Stimulated activated CD4-positive, alpha-beta T cell treated with anti-CD3 and anti-CD28 coated beads, Interleukin-4, amount 100 ng/mL, for 4 hours (primary cell): ENCODE measurements at regions not wholly inside any gene's neighbourhood (a gene's known extent, or its start where the extent isn't known, plus 50 kb on each side); places are given as distances from the start of the nearest gene placed in this dataset.
"Not testable (repeated sequence)": the region's sequence is repeated elsewhere in the genome, so short reads cannot be mapped to it uniquely, and the experiment has no call there.

Source experiments
- DNase-seq, 2 experiments: peaks; one replicate each; pipeline ENCODE4 v3.0.0-alpha.2; 2020

DNA sequence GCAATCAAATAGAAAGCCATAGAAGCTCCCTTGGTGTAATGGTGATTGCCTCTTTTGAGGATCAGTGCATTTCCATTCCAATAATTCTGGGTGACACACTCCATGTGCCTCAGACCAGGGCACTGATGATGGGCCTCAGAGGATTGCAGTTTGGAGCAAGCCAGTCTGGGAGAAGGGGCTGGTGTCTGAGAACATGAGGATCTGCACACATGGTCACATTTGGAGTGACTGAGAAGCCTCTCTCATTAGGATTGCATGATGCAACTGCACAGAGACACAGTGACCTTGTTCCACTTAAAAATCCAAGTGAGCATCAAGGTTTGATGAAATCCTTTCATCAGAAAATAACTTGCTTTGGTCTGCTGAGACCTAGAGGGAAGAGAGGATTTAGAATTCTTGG, 216.4 kb downstream of the ANKRD30B start:
- DNase-seq: no peak

DNA sequence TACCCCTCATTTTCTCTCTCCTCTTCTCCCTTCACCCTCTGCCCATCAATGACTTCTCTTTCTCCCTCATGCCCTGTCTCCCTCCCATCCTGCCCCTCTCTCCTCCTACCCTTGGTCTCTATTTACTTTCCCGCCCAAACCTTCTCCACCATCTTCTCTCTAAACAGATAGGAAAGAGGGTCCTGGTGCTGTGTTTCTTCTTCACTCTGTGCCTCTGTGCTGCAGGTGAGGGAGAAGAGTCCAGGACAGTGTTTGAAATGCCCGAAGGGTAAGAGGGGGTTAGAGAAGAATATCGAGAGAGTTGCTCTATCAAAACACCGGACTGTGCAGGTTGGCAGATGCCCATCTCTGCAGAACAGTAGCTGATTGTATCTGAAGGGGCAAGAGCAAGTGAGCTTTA, 217.0 kb downstream of the ANKRD30B start:
- not testable (repeated sequence) for DNase-seq

- no peak for DNase-seq
Observed at GRCh38 chr18:14965553-14965952, 217.6 kb downstream of the ANKRD30B start.

- DNase-seq: not testable (repeated sequence)
Observed at GRCh38 chr18:14967246-14967645, 219.3 kb downstream of the ANKRD30B start.

GRCh38 chr18:14969500-14969899, 221.5 kb downstream of the ANKRD30B start:
- DNase-seq: no peak

DNA sequence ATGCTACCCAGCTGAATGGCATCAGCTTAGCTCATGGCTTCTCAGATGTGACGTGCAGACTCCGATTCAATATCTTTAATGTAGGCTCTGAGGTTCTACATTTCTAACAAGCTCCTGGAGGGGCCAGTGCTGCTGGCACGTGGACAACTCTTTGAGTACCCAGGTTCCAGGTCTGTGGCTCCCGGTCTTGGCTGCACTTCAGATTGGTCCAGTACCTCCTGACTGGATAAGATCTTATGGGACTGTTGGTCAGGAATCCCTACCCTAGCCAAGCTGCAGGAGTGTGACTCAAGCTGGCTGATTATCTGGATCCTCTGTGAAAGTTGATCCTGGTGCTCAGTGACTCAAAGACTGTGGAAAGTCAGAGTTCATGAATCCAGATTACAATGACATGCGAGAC, 222.1 kb downstream of the ANKRD30B start:
- no peak for DNase-seq

- no peak for DNase-seq
Observed at GRCh38 chr18:14971461-14972185, 223.7 kb downstream of the ANKRD30B start.

DNA sequence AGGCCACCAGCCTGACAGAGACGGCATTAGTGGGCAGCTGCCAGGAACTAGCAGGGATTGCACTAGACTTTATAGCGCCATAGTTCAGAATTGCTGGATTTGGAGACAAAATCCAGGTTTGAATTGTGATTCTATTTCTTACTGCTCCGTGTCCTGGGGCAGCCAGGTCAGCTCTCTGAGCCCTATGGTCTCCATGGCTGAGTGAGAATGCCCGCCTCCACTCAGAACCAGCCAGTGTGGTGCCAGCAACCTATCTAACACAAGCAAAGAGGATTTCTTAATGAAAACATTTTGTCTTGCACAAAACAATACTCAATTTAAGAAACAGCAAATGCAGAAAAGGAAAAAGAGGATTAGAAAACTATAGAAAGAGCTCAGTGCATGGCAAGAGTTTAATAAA, 225.4 kb downstream of the ANKRD30B start:
- not testable (repeated sequence) for DNase-seq

GRCh38 chr18:14974088-14974487, 226.1 kb downstream of the ANKRD30B start:
- no peak for DNase-seq

GRCh38 chr18:14974576-14974975, 226.6 kb downstream of the ANKRD30B start:
- no peak for DNase-seq

- no peak for DNase-seq
Observed at GRCh38 chr18:14975431-14975830, 227.5 kb downstream of the ANKRD30B start.

GRCh38 chr18:14976736-14977430, 228.9 kb downstream of the ANKRD30B start:
- no peak for DNase-seq

GRCh38 chr18:14978191-14978590, 230.2 kb downstream of the ANKRD30B start:
- DNase-seq: no peak

DNA sequence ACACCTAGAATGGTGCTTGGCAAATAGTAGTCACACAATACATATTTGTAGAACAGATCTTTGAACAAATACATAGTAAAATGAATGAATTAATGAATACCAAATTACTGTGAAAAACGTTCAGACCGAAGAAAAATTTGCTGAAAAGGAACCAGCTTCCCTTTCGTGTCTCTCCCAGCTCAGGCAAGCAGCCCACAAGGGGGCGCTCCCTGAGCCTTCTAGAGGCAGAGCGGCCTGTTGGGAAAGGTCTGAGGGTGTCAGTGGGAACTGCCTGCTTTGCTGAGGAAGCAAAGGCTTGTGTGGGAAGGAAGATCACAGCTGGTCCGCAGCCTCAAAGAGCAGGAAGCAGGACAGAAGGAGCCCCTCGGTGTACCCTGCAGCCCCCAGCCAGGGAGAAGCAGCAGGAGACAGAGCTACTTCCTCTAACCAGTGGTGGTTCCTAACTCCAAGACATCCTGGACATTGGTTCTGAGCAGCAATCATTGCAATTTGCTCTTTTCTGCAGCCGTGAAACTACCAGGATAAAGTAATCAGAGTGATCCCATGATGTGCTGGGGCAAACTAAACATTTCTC, 231.1 kb downstream of the ANKRD30B start:
- peak in 1 of 2 experiments; percentile 14 for DNase-seq

DNA sequence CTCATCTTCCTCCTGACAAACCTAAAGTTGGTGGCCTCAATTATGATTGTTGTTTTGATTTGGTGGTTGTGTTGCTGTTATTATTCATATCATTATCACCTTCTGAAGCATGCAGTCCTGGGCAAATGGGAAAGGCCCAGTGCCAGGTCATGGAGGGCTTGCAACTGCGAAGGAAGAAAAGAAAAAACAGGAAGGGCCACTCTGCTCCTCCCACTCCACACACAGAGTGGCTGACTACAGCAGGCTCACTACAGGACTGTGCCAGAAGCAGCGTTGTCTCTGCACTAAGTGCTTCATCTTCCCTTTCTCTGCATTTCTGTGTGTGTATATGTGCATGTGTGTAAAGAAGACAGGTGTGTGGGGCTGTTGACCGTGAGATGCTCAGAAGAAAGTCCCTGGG, 231.9 kb downstream of the ANKRD30B start:
- DNase-seq: no peak

DNA sequence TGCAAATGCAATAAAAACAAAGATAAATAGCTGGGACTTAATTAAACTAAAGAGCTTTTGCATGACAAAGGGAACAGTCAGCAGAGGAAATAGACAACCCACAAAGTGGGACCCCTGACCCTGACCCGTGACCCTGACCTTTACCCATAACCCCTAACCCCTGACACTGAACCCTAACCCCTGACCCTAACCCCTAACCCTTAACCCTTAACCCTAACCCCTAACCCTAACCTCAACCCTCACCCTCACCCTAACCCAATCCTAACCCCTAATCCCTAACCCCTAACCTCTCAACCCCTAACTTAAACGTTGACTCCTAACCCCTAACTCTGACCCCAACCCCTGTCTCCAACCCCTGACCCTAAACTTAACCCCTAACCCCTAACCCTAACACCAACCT, 236.6 kb downstream of the ANKRD30B start:
- DNase-seq: not testable (repeated sequence)

- DNase-seq: not testable (repeated sequence)
Observed at GRCh38 chr18:14985291-14986013, 237.5 kb downstream of the ANKRD30B start.

- not testable (repeated sequence) for DNase-seq
Observed at GRCh38 chr18:14987377-14987776, 239.4 kb downstream of the ANKRD30B start.

GRCh38 chr18:14987960-14988710, 240.2 kb downstream of the ANKRD30B start:
- DNase-seq: not testable (repeated sequence)

DNA sequence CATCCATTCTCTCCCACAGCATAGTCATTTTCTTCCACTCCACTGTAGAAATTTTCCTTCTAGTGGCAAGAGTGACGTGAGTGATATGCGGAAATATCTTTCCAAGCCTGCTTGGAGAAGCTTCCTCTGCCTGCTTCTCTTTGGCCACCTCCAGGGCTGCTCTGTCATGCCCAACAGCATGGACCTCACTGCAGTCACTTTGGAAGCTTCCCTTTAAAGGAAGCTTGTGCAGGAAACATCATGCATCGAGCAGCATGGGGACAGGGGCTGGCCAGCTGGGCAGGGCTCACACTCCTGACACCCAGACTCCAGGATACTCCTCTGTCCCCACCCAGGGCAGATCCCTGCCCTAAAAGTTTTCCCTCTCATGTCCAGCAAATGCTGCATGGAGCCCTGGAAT, 241.6 kb downstream of the ANKRD30B start:
- not testable (repeated sequence) for DNase-seq

GRCh38 chr18:14991934-14992445, 244.0 kb downstream of the ANKRD30B start:
- DNase-seq: not testable (repeated sequence)

DNA sequence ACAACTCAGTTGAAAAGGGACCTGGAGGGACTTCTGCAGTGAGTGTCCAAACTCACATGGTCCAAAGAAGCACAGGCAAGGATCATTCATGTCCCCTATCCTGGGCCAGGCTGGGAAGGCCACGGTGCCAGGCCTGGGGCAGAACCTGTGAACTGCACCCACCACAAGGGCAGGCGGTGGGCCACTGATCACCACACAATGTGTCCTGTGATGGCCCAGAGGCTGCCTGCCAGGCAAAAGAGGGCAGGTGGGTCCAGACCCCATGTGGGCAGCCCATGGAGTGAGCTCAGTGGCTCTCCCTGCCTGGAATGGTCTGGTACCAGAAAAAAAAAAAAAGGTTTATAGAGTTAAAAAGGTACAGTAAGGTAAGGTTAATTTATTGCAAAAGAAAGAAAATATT, 244.8 kb downstream of the ANKRD30B start:
- not testable (repeated sequence) for DNase-seq
